Stomach (tissue), 4 donors: ENCODE measurements at regions not wholly inside any gene's neighbourhood (a gene's known extent, or its start where the extent isn't known, plus 50 kb on each side); places are given as distances from the start of the nearest gene placed in this dataset.

Experiments used
- EP300 ChIP-seq: sonication (generic); formaldehyde crosslinking; IDR thresholded peaks from one replicate; pipeline ENCODE4 v1.6.1; 2017; ENCODE audit warnings: antibody characterized with exemption
- TF ChIP-seq, protein P1 (sequence below), 7 experiments: fragments of 450-650 bp in 4 of 7; fragments of 200-600 bp in 3 of 7; sonication (generic) in 3 of 7; IDR thresholded peaks; one replicate each; pipeline ENCODE4 v1.5.1; 2016 to 2019; ENCODE audit warnings: antibody characterized with exemption in 7 of 7, control low read depth in 2 of 7, mild to moderate bottlenecking in 1 of 7

GRCh38 chr1:115557715-115558114 is 84.1 kb upstream of the VANGL1 start:
- TF ChIP-seq, protein P1, sequence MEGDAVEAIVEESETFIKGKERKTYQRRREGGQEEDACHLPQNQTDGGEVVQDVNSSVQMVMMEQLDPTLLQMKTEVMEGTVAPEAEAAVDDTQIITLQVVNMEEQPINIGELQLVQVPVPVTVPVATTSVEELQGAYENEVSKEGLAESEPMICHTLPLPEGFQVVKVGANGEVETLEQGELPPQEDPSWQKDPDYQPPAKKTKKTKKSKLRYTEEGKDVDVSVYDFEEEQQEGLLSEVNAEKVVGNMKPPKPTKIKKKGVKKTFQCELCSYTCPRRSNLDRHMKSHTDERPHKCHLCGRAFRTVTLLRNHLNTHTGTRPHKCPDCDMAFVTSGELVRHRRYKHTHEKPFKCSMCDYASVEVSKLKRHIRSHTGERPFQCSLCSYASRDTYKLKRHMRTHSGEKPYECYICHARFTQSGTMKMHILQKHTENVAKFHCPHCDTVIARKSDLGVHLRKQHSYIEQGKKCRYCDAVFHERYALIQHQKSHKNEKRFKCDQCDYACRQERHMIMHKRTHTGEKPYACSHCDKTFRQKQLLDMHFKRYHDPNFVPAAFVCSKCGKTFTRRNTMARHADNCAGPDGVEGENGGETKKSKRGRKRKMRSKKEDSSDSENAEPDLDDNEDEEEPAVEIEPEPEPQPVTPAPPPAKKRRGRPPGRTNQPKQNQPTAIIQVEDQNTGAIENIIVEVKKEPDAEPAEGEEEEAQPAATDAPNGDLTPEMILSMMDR (IDR thresholded peaks at IDR 0.05), result no peak
- no peak for TF ChIP-seq EP300
